ENCODE measurements at regions not wholly inside any gene's neighbourhood (a gene's known extent, or its start where the extent isn't known, plus 50 kb on each side); places are given as distances from the start of the nearest gene placed in this dataset.

DNA sequence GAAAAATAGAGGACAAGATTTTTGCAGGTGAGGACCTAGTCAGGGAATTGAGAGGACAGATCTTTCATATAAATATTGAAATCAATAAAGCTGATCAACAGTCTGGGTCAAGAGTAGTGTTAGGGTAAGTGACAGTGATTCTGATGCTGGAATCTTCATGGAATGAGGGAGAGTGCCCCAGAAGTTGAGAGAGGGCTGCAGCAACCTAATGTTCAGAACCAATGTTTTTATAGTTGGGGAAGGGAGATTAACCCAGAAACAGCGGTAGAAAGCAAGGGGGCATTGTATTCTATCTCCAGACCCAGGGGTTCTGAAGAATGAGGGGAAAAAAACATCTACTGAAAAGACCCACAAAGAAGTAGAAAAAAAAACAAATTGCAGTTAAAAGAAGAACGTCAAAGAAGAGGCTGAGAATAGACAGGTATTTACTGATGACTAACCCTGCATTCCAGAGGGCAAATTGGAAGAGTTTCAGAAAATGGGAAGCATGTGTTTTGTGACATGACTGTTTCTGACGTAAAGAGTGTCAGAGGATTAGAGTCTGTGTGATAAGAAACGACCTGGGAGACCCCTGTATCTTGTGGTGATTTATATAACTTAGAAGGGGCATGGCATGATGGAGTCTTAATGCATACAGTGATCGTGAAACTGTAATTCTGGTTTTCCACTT, 819.6 kb upstream of the EPHA5 start:
- TF ChIP-seq CTCF (conservative IDR thresholded peaks at IDR 0.05; ENCODE audit: low read length) (no peak), EZH2phosphoT487 (IDR thresholded peaks at IDR 0.05; ENCODE audit: borderline replicate concordance) (no peak)
